ENCODE measurements at regions not wholly inside any gene's neighbourhood (a gene's known extent, or its start where the extent isn't known, plus 50 kb on each side); places are given as distances from the start of the nearest gene placed in this dataset.

GRCh38 chr1:5757187-5757805, 234.9 kb downstream of the NPHP4 start:
- TF ChIP-seq CTCF (IDR thresholded peaks at IDR 0.05 in 4 of 5, conservative IDR thresholded peaks at IDR 0.05 in 1 of 5), result no peak
- TF ChIP-seq POLR2A (IDR thresholded peaks at IDR 0.05), result no peak
- in situ Hi-C loops (cut with MboI; ENCODE audit: low sequenced_read_pairs in 4 of 4), result no loop called here
- no peaks in the 10 kb centered on the region for H3K9me3 ChIP-seq
- H3K4me1 ChIP-seq, result no peaks in the 10 kb centered on the region
- no peak overlapping the region for H3K4me3 ChIP-seq
- no peak for ATAC-seq
- H3K27me3 ChIP-seq, result no peaks in the 10 kb centered on the region
- no peaks in the 10 kb centered on the region for H3K36me3 ChIP-seq
- intact Hi-C loops (cut with DNase I; ENCODE audit: low total_unique reads), result no loop called here
- no peak overlapping the region for H3K27ac ChIP-seq
- DNase-seq, result no peak

- intact Hi-C loops (cut with DNase I; ENCODE audit: low total_unique reads), result no loop called here
- Histone ChIP-seq H3K27me3 (no peaks in the 10 kb centered on the region), H3K9me3 (no peaks in the 10 kb centered on the region), H3K36me3 (no peaks in the 10 kb centered on the region), H3K4me1 (no peaks in the 10 kb centered on the region), H3K4me3 (no peak overlapping the region), H3K27ac (no peak overlapping the region)
- DNase-seq, result no peak
- TF ChIP-seq CTCF (IDR thresholded peaks at IDR 0.05 in 4 of 5, conservative IDR thresholded peaks at IDR 0.05 in 1 of 5) (no peak), POLR2A (IDR thresholded peaks at IDR 0.05) (no peak)
- ATAC-seq, result no peak
- in situ Hi-C loops (cut with MboI; ENCODE audit: low sequenced_read_pairs in 4 of 4), result no loop called here
Measured at GRCh38 chr1:5756434-5757186, 235.6 kb downstream of the NPHP4 start.

GRCh38 chr1:5755552-5756125, 236.6 kb downstream of the NPHP4 start:
- H3K27ac ChIP-seq, result no peak overlapping the region
- in situ Hi-C loops (cut with MboI; ENCODE audit: low sequenced_read_pairs in 4 of 4), result no loop called here
- DNase-seq, result no peak
- intact Hi-C loops (cut with DNase I; ENCODE audit: low total_unique reads), result no loop called here
- H3K4me3 ChIP-seq, result no peak overlapping the region
- no peaks in the 10 kb centered on the region for H3K27me3 ChIP-seq
- no peak for TF ChIP-seq CTCF (IDR thresholded peaks at IDR 0.05 in 4 of 5, conservative IDR thresholded peaks at IDR 0.05 in 1 of 5)
- no peaks in the 10 kb centered on the region for H3K36me3 ChIP-seq
- no peaks in the 10 kb centered on the region for H3K9me3 ChIP-seq
- ATAC-seq, result no peak
- H3K4me1 ChIP-seq, result no peaks in the 10 kb centered on the region

GRCh38 chr1:5754817-5755551, 237.2 kb downstream of the NPHP4 start:
- Histone ChIP-seq H3K36me3 (no peaks in the 10 kb centered on the region), H3K4me1 (no peaks in the 10 kb centered on the region), H3K27ac (no peak overlapping the region), H3K27me3 (no peaks in the 10 kb centered on the region), H3K4me3 (no peak overlapping the region), H3K9me3 (no peaks in the 10 kb centered on the region)
- in situ Hi-C loops (cut with MboI; ENCODE audit: low sequenced_read_pairs in 4 of 4) (no loop called here), intact Hi-C loops (cut with DNase I; ENCODE audit: low total_unique reads) (no loop called here)
- ATAC-seq, result no peak
- TF ChIP-seq POLR2A (IDR thresholded peaks at IDR 0.05) (no peak), CTCF (IDR thresholded peaks at IDR 0.05 in 4 of 5, conservative IDR thresholded peaks at IDR 0.05 in 1 of 5) (no peak)
- DNase-seq, result no peak

Measured in gastrocnemius medialis (tissue), 4 donors.